Stimulated activated CD8-positive, alpha-beta memory T cell treated with anti-CD3 and anti-CD28 coated beads, Interleukin-15, amount 100 ng/mL, for 24 hours (primary cell): ENCODE measurements at regions not wholly inside any gene's neighbourhood (a gene's known extent, or its start where the extent isn't known, plus 50 kb on each side); places are given as distances from the start of the nearest gene placed in this dataset.

ENCODE experiments used
- DNase-seq: peaks from one replicate; pipeline ENCODE4 v3.0.0-alpha.2; 2020; ENCODE audit warnings: low read depth

DNA sequence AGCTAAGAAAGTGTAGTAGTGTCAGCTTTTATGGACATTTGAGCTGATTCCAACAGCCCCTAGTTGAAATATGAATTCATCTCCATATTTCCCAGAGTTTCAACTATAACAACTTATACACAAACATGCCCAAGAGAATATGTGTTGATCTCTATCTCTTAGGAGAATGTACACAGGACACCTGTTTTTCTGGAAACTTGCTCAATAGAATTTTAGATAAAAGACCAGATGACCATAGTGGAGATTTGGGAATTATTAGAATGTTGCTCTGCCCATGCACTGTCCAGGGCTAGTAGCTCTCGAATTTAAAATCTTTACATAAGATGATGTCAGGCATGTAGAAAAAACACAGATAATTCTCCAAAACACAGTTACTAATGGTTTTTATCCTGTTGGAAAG is 162.3 kb upstream of the VRK2 start:
- no peak for DNase-seq

DNA sequence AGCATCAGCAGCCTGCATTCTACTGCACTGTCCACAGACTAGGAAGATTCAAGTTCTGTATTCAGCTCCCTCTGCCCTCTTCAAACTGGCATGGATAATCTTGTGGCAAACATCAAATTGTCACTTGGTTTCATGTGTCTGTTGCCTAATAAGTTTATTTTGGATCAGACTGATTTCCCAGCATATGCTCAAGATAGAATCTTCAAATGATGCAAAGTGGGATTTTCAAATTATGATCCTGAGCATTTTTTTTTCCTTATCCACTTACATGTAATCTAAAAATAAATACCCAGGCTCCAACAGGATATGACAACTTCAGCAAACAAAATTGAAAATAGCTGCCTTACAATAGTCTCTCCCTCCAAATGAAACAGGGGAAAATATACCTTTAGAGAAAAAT is 160.9 kb upstream of the VRK2 start:
- DNase-seq, result no peak

DNA sequence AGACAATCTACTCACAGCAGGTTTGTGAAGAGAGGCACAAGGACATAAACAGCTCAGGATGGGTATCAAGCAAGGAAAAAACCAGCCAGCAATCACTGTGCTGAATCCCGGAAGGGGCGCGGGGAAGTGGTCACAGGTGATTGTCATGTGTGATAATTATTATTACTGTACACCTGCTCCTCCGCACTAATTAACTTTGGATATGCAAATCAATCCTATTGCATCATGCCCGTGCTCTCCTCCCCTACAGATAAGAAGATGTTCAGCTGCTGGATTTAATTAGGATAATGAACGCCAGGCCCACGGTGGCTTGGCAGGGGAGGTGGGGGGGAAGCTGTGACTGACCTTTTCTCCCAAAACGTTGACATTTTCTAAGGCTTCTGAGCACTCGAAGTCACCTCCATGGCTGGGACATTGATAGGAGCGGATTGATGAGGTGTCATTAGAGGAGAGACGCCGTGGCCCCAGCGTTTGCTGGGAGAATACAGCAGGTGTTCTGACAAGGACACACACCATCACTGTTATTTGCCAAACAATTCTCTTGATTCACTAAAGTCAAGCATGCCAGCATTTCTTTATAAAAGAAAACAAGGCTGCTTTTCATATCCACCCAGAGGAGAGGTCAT is 160.3 kb upstream of the VRK2 start:
- no peak for DNase-seq

DNA sequence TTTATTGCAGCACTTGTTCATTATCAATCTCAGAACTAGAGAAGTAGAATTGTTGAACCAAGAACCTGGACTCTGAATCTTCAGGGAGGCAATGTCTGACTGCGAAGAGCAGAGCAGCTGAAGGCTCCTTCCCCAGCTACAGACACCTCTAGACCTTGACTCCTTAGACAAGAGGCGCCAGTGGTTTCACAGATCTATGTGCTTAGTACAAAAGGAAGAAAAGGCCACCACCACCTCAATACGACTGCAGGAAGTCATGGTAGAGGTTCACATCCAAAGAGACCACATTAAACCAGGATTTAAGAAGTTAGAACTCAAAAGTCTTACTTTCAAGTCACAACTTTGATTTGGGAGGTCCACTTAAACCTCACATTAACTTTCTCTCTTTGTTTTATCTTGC is 158.1 kb upstream of the VRK2 start:
- no peak for DNase-seq

DNA sequence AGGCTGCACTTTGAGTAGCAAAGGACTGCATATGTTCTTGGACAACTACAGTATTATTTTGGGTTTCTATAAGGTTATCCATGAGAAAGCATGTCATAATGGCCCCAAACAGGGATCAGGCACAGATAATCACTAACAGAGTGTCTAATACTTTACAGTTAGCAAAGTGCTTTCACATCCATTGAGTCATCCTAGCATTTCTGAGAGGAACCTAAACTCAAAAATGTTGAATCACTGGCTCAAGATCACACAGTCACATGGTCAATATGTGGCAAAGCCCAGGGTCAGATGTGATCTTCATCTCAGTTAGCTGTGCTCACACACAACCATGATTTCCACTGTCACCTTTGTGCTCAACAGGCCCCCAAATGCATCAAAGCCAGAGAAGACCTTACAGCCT is 156.1 kb upstream of the VRK2 start:
- no peak for DNase-seq

DNA sequence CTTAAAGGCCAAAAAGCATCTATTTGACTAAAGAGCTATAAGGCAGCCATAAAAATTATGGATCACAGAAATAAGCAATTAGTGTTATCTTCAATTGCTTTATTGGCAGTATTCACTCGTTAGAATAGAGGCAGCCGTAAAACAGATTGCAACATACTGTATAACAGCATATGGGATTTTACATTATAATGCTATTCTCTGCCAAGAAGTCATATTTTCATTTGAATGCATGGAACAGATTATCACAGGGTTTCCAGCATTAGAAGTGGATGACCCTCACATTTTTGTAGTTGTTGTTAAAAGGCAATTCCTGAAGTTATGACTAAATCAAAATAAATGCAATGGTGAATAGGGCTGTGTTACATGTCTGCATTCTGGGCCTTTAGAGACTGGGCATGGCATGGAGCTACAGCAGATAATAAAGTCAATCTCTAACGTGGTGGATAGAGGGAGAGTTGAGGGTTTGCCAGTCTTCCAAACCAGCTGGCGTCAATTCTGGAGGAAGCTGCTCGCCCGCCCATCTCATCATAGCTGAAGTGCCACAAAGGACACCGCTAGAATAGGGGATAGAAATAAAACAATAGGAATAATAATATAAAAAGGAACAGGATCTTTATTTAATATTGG is 155.4 kb upstream of the VRK2 start:
- no peak for DNase-seq

DNA sequence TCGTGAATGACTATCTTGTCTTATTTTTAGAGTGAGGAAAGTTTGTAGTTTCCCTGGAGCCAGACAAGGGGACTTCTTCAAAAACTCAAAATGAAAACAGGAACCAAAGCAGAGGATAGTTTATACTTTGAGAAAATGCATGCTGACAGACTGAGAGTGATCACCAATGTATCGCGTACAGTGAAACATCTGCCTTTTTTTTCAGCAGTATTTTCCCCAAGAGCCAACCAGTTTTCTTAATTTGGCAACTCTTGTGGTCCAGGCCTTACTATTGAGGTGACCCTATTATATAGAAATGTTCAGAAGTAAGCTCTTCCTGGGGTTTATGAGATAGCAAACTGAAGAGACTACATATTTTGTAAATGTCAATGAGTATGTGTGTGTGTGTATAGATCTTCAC is 153.7 kb upstream of the VRK2 start:
- DNase-seq, result no peak

DNA sequence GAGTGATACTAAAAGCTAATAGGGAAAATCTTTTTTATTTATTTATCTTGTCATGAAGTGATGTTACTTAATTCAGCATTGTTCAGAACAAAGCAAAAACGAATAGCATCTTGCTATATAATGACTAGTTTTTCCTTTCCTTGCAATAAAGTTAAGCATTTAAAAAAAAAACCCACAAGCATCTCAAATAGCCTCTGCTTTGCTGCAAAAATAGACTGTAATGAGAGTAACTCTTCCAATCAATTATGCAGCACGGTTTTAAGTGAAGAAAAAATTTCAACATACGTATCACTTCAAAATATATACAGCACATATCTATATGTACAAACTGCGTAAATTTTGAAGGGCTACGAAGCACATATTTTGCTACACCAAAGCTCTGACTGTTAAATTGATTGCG is 153.3 kb upstream of the VRK2 start:
- no peak for DNase-seq

DNA sequence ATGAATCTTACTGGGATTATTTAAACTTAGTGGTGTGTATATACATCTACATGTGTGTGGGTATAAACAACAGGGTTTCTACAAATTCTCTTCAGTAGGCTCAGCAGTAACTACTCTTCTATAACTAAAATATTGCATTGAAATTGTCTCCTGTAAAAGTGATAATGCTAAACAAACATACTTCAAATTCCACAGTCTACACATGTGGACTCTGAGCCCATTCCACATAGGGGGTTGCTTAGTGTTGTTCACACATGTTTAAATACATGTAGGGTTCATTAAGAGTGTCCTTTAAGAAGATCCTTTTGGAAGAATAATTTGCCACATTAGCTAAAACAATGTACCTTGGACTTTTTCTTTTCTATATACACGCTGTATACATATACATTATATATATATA is 152.8 kb upstream of the VRK2 start:
- no peak for DNase-seq

DNA sequence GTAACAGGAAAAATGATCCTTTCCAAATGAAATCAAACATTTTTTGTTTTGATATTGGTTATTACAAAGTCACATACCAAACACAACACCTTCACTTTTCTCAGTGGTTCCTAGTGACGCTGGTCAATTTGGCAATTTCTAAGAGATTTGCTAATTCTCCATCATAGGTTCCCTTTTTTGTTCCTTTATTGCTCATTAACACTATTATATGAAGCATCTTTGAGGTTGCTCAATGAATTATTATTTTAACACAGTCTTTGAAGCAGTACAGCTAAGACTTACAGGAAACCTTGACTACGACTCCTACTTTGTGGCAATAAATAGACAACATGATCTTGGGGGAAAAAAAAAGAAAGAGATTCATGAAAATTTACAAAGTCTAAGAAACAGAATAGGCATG is 152.2 kb upstream of the VRK2 start:
- DNase-seq, result no peak

DNA sequence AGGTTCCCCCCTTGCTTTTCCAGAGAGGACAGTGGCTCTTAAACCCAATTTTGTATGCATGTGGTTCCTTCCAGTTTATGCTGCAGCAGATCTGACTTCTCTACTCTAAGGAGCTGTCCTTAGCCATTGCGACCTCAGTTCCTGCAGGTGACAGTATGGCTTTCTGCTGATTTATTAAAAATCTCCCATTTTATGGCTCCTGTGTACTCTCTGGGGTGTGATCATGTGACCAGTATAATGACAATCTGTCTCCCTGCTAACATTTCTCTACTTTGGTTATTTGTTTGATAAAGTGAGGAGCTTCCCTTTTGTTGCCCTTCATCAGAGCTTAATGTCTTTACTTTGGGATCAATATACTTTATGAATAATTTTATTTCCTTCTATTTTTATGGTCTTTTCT is 148.7 kb upstream of the VRK2 start:
- no peak for DNase-seq

DNA sequence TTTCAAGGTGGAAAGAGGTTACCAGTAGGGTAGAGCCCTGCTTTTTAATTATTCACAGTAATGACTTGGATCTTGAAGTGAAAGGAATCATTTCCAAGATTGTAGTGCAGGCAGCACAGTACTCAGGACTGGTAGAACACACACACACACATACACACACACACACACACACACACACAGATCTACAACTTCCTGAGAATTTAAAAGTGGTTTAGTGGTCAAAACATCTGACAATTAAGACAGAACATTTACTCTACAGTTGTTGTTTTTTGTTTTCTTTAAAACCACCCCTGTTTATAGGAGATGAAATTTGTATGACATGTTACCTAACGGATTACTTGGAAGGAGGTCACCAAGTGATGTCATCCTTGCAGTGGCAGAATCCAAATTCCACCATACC is 146.7 kb upstream of the VRK2 start:
- no peak for DNase-seq

DNA sequence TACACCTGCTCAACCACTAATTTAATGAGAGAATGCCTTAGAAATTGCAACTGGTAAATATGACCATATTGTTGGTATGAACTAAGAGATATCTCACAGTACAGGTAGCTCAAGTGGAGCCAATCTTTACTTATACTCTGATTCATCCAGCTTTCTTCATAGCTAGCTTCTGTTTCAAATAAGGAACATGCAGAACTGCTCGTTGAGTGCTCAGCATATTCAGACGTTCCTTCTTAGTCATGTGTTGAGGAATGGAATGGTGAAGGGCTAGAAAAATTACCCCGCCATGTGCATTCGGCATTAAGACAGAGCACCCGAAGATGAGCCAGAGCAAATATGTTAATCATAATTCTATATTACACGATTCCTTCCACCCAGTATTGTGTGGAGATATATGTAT is 144.0 kb upstream of the VRK2 start:
- no peak for DNase-seq

DNA sequence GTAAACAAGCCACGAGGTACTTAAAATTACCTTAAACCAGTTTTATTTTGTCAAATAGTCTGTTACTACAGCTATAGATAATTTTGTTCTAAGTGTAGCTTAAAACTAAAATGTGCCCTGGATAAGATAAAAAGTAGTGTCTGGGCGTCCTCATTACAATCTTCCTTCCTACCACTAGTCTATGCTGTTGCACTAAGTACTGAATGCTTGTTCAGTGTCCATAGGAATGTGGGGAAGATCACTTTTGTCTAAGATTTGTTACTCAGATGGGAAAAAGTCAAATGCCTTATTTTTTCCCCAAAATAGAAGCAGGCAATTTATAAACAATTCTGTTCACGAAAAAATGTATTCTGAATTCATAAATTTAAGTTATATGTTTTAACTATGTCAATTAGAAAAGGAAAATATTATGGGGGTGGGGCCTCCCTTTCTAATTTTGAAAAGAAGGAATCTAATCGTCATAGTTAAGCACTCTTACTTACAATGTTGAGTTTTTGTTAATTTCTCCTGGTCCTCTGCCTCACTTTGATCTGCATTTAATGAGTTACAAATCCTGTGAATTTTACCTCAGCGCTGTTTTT is 140.4 kb upstream of the VRK2 start:
- DNase-seq, result no peak

DNA sequence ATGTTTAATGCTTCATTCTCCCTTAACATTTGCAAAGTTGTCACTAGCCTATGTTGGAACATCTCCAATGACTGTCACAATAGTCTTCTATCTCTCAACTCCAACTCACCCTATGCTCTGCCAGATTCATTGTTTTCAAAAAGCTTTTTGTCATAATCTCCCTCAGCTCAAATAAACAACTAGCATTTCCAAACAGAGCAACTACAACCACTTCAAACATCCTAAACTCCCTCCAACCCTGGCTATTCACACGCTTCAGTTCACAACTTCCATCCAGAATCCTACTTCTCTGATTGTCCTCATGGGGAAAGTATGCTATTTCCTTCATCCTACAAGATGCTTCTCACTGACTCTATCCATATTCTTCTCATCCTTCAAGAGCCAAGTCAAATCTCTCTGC is 139.2 kb upstream of the VRK2 start:
- no peak for DNase-seq

DNA sequence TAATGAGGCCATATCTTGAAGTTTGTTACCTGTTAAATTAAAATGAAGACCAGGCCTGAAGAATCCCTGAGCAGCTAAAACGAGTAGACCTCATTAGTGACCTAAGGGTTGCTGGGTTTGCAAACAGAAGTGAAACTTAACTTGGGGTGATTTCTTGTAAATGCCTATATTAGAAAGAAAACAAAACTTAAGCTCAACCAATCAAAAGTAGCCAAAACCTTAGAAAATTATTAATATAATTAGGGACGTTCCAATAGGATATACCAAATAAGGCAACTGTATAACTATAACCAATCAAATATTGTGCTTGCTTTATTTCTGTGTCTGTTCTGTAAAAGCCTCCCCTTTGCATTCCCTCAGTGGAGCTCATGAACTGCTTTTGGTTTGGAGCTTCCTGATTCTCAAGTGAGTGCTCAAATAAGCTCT is 137.9 kb upstream of the VRK2 start:
- no peak for DNase-seq

DNA sequence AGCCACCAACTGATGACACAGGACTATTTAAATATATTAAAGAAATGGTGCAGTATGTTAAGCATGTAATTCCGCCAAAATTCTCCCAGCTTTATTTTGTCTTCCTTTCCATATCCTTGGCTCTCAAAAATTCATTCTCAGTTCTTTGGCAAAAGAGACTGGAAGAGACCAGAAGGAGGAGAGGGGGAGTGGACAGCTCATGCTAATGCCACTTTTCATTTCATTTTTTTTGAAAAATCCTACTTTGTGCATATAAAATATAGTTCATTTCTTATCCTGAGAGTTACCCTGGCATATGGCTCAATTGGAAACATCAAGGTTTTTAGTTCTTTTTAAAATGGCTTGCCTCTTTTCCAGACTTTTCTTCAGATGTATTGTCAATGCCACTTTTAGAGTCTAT is 128.5 kb upstream of the VRK2 start:
- DNase-seq, result no peak

DNA sequence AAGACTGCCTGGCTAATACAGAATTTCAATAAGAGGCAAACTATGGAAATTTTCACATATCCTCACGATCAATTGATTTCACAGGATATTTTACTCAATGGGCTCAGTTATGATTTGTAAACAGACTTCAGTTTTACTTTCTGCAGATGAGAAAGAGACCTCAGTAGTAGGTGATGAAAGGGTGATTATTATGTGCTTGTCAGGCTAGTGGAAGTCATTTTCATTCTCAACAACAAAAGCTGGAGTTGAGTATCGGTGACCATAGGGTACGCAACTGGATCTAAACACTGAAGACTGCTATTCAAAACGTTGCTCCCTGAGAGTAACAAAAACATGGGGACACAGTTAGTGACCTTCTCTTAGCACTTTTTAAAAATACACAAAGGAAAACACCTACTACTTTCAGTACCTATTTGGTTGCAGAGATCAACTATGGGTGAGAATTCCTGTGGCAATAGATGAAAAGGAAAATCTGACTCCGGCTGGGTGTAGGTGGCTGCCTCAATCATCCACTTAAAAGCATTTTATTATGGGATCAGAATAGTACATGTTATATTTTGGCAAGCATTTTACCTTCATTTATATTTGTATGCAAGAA is 126.2 kb upstream of the VRK2 start:
- DNase-seq, result no peak

DNA sequence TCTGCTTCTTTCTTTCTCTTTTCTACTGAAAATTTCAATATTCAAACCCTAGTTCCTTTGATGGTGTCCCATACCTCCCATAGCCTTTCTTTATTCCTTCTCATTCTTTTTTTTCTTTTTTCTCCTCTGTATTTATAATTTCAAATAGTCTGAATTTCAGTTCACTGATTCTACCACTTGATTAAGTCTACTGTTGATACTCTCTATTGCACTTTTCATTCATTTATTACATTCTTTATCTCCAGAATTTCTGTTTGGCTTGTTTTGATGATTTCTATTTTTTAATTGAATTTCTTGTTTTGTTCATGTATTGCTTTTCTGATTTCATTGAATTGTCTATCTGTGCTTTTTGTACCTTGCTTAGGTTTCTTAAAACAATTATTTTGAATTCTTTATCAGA is 111.9 kb upstream of the VRK2 start:
- DNase-seq, result no peak

DNA sequence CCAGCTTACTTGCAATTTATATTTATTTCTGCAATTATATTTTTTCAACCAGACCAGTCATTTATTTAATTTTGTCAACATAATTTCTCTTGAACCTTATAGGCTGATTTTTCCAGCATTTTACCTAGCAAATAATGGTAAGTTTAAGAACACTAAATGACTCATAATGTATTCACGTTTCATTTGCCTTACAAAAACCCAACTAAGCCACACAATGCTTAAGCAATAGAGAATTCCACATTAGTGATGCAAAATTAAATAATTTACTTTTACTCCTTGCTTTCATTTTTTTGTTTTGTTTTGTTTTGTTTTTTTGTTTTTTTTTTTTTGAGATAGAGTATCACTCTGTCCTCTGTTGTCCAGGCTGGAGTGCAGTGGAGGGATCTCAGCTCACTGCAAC is 110.4 kb upstream of the VRK2 start:
- no peak for DNase-seq

DNA sequence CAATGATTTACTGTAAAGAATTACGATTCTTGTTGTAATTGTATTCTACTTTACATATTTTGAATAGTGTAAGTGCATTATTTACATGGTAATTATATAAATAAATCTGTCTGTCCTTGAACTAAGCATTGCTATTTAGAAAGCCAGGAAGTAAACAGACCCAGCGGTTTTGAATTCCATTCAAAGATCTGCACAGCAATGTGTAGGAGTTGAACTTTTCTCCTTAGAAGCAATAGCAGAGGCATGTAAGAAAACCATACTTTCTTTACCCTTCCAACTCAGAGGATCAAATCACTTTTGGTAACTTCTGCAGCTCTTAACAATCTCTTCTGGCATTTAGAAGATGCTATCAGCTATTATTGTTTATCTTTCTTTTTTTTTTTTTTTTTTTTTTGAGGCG is 109.2 kb upstream of the VRK2 start:
- DNase-seq, result no peak

DNA sequence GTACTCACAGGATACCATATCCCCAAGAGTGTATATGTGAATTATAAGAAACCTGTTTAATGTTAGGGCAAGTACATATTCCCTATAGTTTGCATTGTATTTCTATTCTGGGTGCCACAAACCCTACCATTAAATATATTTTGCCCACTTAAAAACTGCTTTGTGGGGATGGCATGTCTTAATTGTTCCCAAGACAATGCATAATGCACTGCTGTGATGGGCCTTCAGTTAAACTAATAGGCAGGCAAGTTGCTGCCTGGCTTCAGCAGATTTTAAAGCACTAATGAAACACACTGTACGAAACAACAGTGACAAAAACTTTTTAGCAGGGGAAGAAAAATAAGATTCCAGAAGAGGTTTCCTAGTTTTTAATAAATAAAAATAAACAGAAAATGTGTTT is 104.8 kb upstream of the VRK2 start:
- DNase-seq, result no peak

DNA sequence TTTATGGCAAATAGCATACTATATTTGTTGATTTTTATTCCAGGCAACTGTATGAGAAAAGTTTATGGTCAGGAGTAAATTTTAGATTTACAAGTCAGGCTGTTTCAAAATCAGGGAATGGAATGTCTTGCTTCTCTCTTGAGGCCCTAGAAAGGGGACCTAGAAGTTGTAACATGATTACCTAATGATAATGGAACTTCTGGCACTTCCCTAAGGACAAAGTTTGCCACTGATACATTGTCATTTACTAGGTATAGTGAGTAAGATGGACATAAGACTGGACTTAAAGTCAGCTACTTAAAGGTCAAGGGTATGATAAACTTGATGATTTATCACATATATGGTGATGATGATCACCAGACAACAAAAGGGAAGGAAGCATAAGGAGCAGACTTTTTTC is 103.3 kb upstream of the VRK2 start:
- no peak for DNase-seq

DNA sequence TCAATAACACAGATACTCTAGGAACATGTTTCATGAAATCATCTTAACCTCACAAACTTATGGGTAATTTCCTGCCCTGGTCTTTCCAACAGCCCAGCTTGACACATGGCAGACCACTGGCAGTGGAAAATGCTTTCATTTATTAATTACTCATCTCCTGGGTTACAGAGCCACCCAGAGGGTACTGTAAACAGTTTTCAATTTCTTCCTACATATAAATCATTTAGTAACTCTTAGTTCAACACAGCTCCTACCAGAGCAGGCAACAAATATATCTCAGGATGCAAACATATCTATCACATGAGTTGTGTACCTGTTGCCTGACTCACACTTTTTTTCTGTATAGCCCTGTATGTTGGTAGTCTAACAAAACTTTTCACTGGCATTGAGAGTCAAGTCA is 99.2 kb upstream of the VRK2 start:
- DNase-seq, result no peak
